ENCODE measurements at regions not wholly inside any gene's neighbourhood (a gene's known extent, or its start where the extent isn't known, plus 50 kb on each side); places are given as distances from the start of the nearest gene placed in this dataset.

DNA sequence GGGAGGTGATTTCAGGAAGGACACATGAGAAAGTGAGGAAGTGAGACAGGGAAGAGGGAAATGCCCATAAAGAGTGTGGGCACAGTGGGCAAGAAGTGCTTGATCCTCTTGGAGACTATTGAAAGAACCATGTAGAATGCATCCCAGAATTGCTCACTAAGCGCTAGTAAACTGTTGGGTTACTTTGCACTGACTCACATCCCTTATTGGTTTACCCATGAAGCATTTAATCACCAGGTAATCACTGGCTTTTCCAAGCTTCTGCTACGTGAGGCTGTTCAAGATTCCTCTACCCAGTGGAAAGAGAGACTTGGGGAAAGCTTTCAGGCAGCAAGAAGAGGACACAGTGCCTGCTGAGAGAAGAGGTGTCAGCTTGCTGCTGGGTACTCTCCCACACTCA is 410.0 kb upstream of the JAG1 start:
- no peak for ATAC-seq (ENCODE audit: low read depth)
- no peak for DNase-seq
- intact Hi-C loops (cut with micrococcal nuclease): no loop called here
- Mint-ChIP-seq H3K4me1 (no peaks in the 10 kb centered on the region), H3K36me3 (ENCODE audit: low read depth) (no peaks in the 10 kb centered on the region), H3K27ac (no peak overlapping the region), H3K4me3 (no peak overlapping the region), H3K27me3 (no peaks in the 10 kb centered on the region), H3K9me3 (peaks cover 3% of the 10 kb centered on the region)
- ChIA-PET CTCF (no interaction called here), POLR2A (no interaction called here)
- TF ChIP-seq, protein P1, sequence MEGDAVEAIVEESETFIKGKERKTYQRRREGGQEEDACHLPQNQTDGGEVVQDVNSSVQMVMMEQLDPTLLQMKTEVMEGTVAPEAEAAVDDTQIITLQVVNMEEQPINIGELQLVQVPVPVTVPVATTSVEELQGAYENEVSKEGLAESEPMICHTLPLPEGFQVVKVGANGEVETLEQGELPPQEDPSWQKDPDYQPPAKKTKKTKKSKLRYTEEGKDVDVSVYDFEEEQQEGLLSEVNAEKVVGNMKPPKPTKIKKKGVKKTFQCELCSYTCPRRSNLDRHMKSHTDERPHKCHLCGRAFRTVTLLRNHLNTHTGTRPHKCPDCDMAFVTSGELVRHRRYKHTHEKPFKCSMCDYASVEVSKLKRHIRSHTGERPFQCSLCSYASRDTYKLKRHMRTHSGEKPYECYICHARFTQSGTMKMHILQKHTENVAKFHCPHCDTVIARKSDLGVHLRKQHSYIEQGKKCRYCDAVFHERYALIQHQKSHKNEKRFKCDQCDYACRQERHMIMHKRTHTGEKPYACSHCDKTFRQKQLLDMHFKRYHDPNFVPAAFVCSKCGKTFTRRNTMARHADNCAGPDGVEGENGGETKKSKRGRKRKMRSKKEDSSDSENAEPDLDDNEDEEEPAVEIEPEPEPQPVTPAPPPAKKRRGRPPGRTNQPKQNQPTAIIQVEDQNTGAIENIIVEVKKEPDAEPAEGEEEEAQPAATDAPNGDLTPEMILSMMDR (IDR thresholded peaks at IDR 0.05): no peak

DNA sequence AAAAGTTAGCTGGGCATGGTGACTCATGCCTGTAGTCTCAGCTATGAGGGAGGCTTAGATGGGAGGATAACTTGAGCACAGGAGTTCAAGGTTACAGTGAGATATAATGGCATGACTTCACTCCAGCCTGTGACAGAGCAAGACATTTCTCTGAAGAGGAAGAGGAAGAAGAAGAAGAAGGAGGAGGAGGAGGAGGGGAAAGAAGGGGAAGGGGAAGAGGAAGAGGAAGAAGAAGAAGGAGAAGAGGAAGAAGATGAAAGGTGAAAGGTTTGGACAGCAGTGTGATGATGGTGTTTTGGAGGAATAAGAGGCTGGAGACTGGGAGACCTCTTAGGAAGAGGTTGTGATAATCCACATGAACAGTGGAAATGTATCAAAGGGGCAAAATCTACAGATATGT is 410.7 kb upstream of the JAG1 start:
- TF ChIP-seq, protein P1 (IDR thresholded peaks at IDR 0.05): no peak
- DNase-seq: no peak
- H3K4me1 Mint-ChIP-seq: no peaks in the 10 kb centered on the region
- intact Hi-C loops (cut with micrococcal nuclease): no loop called here
- H3K9me3 Mint-ChIP-seq: peaks cover 3% of the 10 kb centered on the region
- no peaks in the 10 kb centered on the region for H3K27me3 Mint-ChIP-seq
- POLR2A ChIA-PET: no interaction called here
- ATAC-seq (ENCODE audit: low read depth): no peak
- CTCF ChIA-PET: no interaction called here
- no peak overlapping the region for H3K4me3 Mint-ChIP-seq
- H3K36me3 Mint-ChIP-seq (ENCODE audit: low read depth): no peaks in the 10 kb centered on the region
- no peak overlapping the region for H3K27ac Mint-ChIP-seq

DNA sequence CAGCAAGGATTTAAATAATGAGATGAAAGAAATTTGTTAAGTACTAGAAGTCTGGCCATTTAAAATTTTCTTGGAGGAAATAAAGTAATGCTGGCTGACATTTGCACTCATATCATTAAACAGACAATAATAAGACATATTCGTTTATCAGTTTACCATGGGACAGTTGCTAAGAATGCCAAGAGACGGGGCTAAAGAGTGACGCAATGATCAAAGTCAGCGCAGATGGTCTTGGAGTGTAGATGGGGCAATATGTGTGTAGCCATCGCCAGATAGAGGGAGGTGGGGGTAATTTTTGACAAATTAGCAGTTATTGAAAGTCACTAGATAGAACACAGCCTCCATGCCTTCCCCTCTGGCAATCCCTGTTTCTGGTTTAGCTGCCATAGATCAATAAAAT is 413.2 kb upstream of the JAG1 start:
- DNase-seq (no peak), ATAC-seq (ENCODE audit: low read depth) (no peak)
- Mint-ChIP-seq H3K4me1 (no peaks in the 10 kb centered on the region), H3K9me3 (peaks cover 3% of the 10 kb centered on the region), H3K4me3 (no peak overlapping the region), H3K27me3 (no peaks in the 10 kb centered on the region), H3K27ac (no peak overlapping the region), H3K36me3 (ENCODE audit: low read depth) (no peaks in the 10 kb centered on the region)
- CTCF ChIA-PET: no interaction called here
- TF ChIP-seq, protein P1 (IDR thresholded peaks at IDR 0.05): no peak
- intact Hi-C loops (cut with micrococcal nuclease): no loop called here
- POLR2A ChIA-PET: no interaction called here

DNA sequence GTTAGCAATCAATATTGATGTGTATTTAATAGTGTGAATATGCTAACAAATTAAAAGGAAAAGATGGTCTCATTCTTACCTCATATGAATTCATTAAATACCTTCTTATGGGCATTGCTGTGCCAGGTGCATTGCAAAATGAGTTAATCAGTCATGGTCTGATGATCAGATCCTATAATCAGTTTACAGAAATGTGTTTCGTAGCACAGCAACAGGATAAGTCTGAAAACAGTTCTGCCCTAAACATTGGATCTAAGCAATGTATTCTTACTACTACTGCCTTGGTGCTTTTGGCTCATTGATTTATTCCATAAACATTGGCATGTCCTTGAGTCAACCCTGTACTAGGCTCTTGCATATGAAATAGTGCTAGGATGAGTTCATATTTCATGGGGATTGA is 417.0 kb upstream of the JAG1 start:
- H3K4me3 Mint-ChIP-seq: no peak overlapping the region
- ATAC-seq (ENCODE audit: low read depth) (no peak), DNase-seq (no peak)
- no peaks in the 10 kb centered on the region for H3K4me1 Mint-ChIP-seq
- TF ChIP-seq, protein P1 (IDR thresholded peaks at IDR 0.05): no peak
- H3K36me3 Mint-ChIP-seq (ENCODE audit: low read depth): no peaks in the 10 kb centered on the region
- intact Hi-C loops (cut with micrococcal nuclease): no loop called here
- H3K9me3 Mint-ChIP-seq: peaks cover 3% of the 10 kb centered on the region
- ChIA-PET POLR2A (no interaction called here), CTCF (no interaction called here)
- H3K27me3 Mint-ChIP-seq: no peaks in the 10 kb centered on the region
- H3K27ac Mint-ChIP-seq: no peak overlapping the region

DNA sequence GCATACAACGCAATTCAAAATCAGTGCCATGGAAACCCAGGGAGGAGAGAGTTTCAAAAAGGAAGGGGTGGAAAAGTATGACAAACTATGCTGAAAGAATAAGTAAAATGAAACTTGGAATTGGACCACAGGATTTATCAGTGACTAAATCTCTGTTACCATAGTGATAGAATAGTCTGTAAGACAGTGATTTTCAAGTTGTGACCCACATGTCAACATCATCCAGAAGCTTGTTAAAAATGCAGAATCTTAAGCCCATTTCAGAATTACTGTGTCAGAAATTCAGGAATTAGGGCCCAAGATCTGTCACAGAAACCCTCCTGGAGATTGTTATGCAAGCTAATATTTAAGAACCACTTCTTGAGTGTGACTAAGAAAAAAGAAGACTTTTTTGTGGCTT is 417.7 kb upstream of the JAG1 start:
- Mint-ChIP-seq H3K4me1 (no peaks in the 10 kb centered on the region), H3K9me3 (peaks cover 8% of the 10 kb centered on the region), H3K27ac (no peak overlapping the region), H3K4me3 (no peak overlapping the region), H3K27me3 (no peaks in the 10 kb centered on the region), H3K36me3 (ENCODE audit: low read depth) (no peaks in the 10 kb centered on the region)
- TF ChIP-seq, protein P1 (IDR thresholded peaks at IDR 0.05): no peak
- ATAC-seq (ENCODE audit: low read depth) (no peak), DNase-seq (no peak)
- intact Hi-C loops (cut with micrococcal nuclease): no loop called here
- ChIA-PET CTCF (no interaction called here), POLR2A (no interaction called here)

Measured in activated B cell treated with CpG ODN at 0.5 μM for 24 hours (primary cell).